Duodenal mucosa (tissue), 2 donors: ENCODE measurements at regions not wholly inside any gene's neighbourhood (a gene's known extent, or its start where the extent isn't known, plus 50 kb on each side); places are given as distances from the start of the nearest gene placed in this dataset.

ENCODE experiments used
- H3K27ac ChIP-seq: one replicate; pipeline ENCODE4 v1.7.0; 2013; ENCODE audit warnings: low read depth, low read length
- H3K27me3 ChIP-seq, 2 donors: one replicate each; pipeline ENCODE4 v1.7.0; 2013; ENCODE audit warnings: low read length in 2 of 2, control low read depth in 1 of 2; ENCODE audit not compliant: insufficient read depth in 2 of 2, control insufficient read depth in 1 of 2
- H3K36me3 ChIP-seq, 2 donors: one replicate each; pipeline ENCODE4 v1.7.0; 2013; ENCODE audit warnings: low read length in 2 of 2, control low read depth in 1 of 2; ENCODE audit not compliant: insufficient read depth in 2 of 2, control insufficient read depth in 1 of 2
- H3K4me1 ChIP-seq, 2 donors: one replicate each; pipeline ENCODE4 v1.7.0; 2013; ENCODE audit warnings: low read length in 2 of 2, control low read depth in 1 of 2; ENCODE audit not compliant: insufficient read depth in 2 of 2, control insufficient read depth in 1 of 2
- H3K4me3 ChIP-seq, 2 donors: one replicate each; pipeline ENCODE4 v1.7.0; 2013; ENCODE audit warnings: low read length in 2 of 2, low read depth in 1 of 2
- H3K9ac ChIP-seq, 2 donors: one replicate each; pipeline ENCODE4 v1.7.0; 2013; ENCODE audit warnings: low read length in 2 of 2, low read depth in 1 of 2
- H3K9me3 ChIP-seq, 2 donors: one replicate each; pipeline ENCODE4 v1.7.0; 2013; ENCODE audit warnings: low read length in 2 of 2, control low read depth in 1 of 2; ENCODE audit not compliant: control insufficient read depth in 1 of 2

DNA sequence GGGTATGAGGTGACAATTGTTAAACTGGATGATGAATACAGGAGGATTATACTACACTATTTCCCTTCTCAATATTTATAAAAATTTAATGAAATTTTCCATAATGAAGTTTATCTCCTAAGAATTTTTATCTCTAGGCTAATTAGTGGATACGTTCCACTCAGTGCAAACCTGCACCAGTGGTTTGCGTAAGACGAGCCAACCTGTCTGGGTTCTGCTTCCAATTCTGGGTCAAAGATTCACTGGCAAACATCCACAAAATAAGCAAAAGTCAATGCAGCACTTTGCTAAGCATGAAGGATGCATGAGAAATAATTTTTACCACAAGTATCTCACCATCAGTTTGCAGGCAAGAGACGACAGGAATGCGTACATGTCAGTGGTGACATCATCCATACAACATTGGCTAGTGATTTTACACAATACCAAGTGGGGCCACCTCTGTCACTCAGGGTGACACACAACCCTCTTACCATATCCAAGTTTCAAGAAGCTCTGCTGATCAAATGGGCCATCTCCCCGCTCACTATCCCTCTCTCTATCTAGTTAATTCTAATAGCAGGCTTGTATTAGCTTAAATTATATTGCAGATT is 51.7 kb downstream of the FAM50B start:
- Histone ChIP-seq H3K9ac (no peak overlapping the region), H3K36me3 (no peaks in the 10 kb centered on the region), H3K9me3 (no peaks in the 10 kb centered on the region), H3K27me3 (peaks cover 0 to 3% of the 10 kb centered on the region in 2 donors), H3K4me1 (no peaks in the 10 kb centered on the region), H3K27ac (no peak overlapping the region), H3K4me3 (no peak overlapping the region)

DNA sequence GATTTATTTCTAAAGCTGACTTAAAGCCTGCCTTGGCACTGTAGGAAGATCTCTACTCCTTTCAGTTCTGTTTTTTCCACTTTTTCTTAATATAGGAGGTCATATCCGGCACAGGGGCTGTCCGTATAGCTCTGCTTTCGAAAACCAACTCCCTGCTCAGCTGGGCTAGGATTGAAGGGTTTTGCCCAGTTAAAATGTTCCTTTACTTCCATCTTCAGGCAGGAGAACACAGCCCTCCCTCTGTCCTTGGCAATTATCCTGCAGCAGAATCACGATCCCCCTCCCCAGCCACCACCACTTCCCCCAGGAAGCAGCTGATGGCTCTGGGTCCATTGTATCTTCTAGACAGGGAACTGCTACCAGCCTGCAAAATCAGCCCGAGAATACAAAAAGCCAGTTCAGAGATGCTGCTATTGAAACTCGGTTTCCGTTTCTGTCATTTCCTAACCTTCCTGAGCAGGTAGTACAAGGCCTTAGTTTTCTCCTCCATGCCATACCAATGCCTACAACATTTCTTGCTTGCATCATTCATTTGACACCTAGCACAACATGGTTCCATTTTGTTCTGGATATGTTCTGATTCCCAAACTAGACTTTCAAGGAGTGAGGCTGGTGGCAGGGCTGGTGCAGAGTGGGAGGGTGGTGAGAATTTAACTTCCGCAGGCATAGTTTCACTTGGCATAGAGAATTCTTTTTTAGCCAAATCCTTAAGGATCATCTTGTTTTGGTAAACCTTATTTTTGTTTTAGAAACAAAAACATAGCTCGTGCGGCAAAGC is 53.9 kb downstream of the FAM50B start:
- H3K27ac ChIP-seq = no peak overlapping the region
- H3K9me3 ChIP-seq = no peaks in the 10 kb centered on the region
- no peak overlapping the region for H3K4me3 ChIP-seq
- H3K9ac ChIP-seq = no peak overlapping the region
- peaks cover 0 to 3% of the 10 kb centered on the region in 2 donors for H3K27me3 ChIP-seq
- no peaks in the 10 kb centered on the region for H3K36me3 ChIP-seq
- H3K4me1 ChIP-seq = peaks cover 6 to 13% of the 10 kb centered on the region in 2 donors

- no peak overlapping the region for H3K27ac ChIP-seq
- peaks cover 6 to 13% of the 10 kb centered on the region in 2 donors for H3K4me1 ChIP-seq
- no peak overlapping the region for H3K4me3 ChIP-seq
- no peak overlapping the region for H3K9ac ChIP-seq
- H3K36me3 ChIP-seq = no peaks in the 10 kb centered on the region
- H3K27me3 ChIP-seq = peaks cover 0 to 3% of the 10 kb centered on the region in 2 donors
- no peaks in the 10 kb centered on the region for H3K9me3 ChIP-seq
Measured at GRCh38 chr6:3904518-3904917, 55.3 kb downstream of the FAM50B start.

DNA sequence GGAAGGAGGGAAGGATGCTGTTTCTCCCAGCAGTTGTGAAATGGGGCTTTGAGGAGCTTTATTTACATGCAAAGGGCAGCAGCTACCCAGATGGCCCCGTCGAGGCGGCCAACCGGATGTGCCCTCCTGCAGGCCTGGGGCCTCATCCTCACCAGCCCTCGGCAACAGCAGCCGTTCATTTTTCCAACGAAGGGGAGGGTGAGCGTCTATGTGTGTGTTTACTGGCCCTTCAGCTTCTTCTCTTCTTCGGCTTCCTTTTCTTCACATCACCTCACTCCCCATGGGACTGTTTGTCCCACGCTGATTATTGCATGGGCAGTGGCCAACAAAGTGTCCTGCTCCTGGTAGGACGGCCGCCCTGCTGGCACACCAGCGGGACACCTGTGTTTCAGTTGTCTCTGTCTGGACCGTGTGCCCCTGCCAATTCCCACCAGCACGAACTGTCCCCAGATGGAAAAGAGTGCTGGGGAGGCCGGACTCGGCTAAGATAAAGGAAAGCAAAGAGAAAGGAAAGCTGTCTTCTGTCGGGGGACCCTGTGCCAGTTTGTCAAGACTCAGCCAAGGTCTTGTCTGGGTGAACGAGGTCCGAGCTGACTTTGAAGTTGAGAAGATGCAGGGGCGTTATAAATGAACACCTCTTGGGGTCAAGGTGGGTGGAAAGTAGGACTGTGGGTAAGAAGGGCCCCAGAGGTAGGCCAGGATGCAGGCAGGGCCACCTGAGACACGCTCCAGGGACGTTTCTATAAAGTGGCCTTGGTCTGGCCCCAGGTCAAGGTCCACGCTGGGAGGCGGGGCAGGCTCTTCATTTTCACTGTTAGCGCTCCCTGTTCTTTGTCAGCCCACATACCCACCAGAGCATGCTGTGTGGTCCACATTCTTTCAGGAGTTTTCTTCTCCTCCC is 57.0 kb downstream of the FAM50B start:
- Histone ChIP-seq H3K9ac (no peak overlapping the region), H3K4me3 (no peak overlapping the region), H3K4me1 (peaks cover 6 to 16% of the 10 kb centered on the region in 2 donors), H3K36me3 (no peaks in the 10 kb centered on the region), H3K9me3 (no peaks in the 10 kb centered on the region), H3K27ac (no peak overlapping the region), H3K27me3 (peaks cover 0 to 1% of the 10 kb centered on the region in 2 donors)

DNA sequence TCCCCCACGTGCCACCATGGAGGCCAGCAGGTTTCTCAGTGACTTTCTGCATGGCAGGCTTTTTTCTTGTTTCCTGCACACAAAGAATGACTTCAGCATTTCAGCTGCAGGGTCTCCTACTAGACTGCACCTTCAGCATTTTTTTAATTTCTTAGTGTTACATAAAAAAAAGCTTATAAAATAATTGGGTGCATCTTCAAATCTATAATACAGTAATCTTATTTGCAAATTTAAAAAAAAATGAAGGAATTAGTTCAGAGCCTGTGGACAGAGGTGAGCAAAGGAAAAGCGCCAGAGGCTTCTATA is 57.6 kb downstream of the FAM50B start:
- H3K9me3 ChIP-seq = no peaks in the 10 kb centered on the region
- no peak overlapping the region for H3K27ac ChIP-seq
- no peaks in the 10 kb centered on the region for H3K27me3 ChIP-seq
- no peaks in the 10 kb centered on the region for H3K36me3 ChIP-seq
- H3K4me3 ChIP-seq = no peak overlapping the region
- H3K4me1 ChIP-seq = peaks cover 10 to 22% of the 10 kb centered on the region in 2 donors
- no peak overlapping the region for H3K9ac ChIP-seq

- Histone ChIP-seq H3K27ac (no peak overlapping the region), H3K9ac (no peak overlapping the region), H3K9me3 (no peaks in the 10 kb centered on the region), H3K4me1 (peaks cover 22 to 36% of the 10 kb centered on the region in 2 donors), H3K27me3 (no peaks in the 10 kb centered on the region), H3K36me3 (no peaks in the 10 kb centered on the region), H3K4me3 (no peak overlapping the region)
Measured at GRCh38 chr6:3908223-3908622, 59.0 kb downstream of the FAM50B start.

DNA sequence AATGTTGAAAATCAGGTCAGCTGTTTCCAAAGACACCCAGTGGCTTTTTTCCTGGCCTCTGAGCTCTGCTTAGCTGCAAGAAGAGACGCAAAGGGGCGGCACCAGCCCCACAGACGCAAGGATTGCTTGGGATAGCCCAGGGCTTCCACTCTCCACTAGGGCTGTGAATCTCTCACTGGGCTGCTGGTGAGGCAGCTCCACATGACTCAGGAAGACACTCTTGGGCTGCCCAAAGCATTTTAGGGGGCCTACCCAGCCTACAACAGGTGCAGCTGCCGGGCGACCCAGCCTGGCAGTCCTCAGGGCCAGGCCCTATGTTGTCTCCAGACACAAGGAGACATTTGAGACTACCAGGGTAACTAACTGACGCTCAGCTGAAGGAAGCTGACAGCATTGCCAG is 59.8 kb downstream of the FAM50B start:
- H3K36me3 ChIP-seq = no peaks in the 10 kb centered on the region
- no peak overlapping the region for H3K4me3 ChIP-seq
- H3K27me3 ChIP-seq = no peaks in the 10 kb centered on the region
- peaks cover 28 to 42% of the 10 kb centered on the region in 2 donors for H3K4me1 ChIP-seq
- no peak overlapping the region for H3K27ac ChIP-seq
- no peaks in the 10 kb centered on the region for H3K9me3 ChIP-seq
- H3K9ac ChIP-seq = no peak overlapping the region

GRCh38 chr6:3910106-3910663 is 61.0 kb downstream of the FAM50B start:
- Histone ChIP-seq H3K9ac (no peak overlapping the region), H3K27ac (no peak overlapping the region), H3K9me3 (no peaks in the 10 kb centered on the region), H3K36me3 (no peaks in the 10 kb centered on the region), H3K4me3 (no peak overlapping the region), H3K27me3 (no peaks in the 10 kb centered on the region), H3K4me1 (peaks cover 32 to 48% of the 10 kb centered on the region in 2 donors)

DNA sequence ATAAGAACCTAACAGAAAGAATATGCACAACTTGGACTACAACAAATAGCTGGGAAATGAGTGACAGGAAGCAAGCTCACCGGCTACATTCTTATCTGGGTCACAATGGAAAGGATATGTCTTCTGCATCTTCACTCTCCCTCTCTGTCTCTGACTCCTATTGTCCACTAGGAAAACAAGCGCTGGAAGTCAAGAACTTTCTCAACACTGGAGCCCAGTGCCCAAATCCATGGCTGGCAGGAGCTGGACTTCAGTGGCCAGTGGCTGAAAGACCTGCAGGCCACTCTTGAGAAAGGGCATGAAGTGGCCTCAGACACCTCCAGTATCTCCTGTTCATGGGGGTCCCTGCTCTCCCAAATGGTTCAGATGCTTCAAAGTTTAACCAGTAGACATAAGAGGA is 62.0 kb downstream of the FAM50B start:
- H3K4me1 ChIP-seq = peaks cover 32 to 47% of the 10 kb centered on the region in 2 donors
- no peaks in the 10 kb centered on the region for H3K36me3 ChIP-seq
- H3K4me3 ChIP-seq = no peak overlapping the region
- H3K9me3 ChIP-seq = no peaks in the 10 kb centered on the region
- H3K27ac ChIP-seq = no peak overlapping the region
- H3K9ac ChIP-seq = no peak overlapping the region
- no peaks in the 10 kb centered on the region for H3K27me3 ChIP-seq
